Kidney epithelial cell (primary cell): ENCODE measurements at regions not wholly inside any gene's neighbourhood (a gene's known extent, or its start where the extent isn't known, plus 50 kb on each side); places are given as distances from the start of the nearest gene placed in this dataset.

Experiments used
- DNase-seq: peaks from one replicate; pipeline ENCODE4 v3.0.0-alpha.2; 2010; ENCODE audit warnings: low read depth
- H3K27me3 ChIP-seq: 2 replicates; pipeline ENCODE4 v1.6.0; 2011; ENCODE audit warnings: low read length; ENCODE audit not compliant: control insufficient read depth, insufficient read depth
- H3K36me3 ChIP-seq: 2 replicates; pipeline ENCODE4 v1.5.1; 2011; ENCODE audit warnings: low read length; ENCODE audit not compliant: control insufficient read depth, insufficient read depth
- H3K4me3 ChIP-seq: 2 replicates; pipeline ENCODE4 v1.5.1; 2011; ENCODE audit warnings: low read depth, mild to moderate bottlenecking, control low read depth, low read length
- CTCF ChIP-seq: IDR thresholded peaks from 2 replicates; pipeline ENCODE4 v1.5.1; 2011; ENCODE audit warnings: mild to moderate bottlenecking, moderate library complexity, low read length, control low read depth, inconsistent platforms; ENCODE audit not compliant: insufficient read depth, poor library complexity, severe bottlenecking

GRCh38 chr6:19524366-19525186, 312.6 kb upstream of the ID4 start:
- Histone ChIP-seq H3K4me3 (no peak overlapping the region), H3K27me3 (no peaks in the 10 kb centered on the region), H3K36me3 (no peaks in the 10 kb centered on the region)
- no peak for TF ChIP-seq CTCF
- DNase-seq = no peak

GRCh38 chr6:19525673-19526072, 311.5 kb upstream of the ID4 start:
- no peak for TF ChIP-seq CTCF
- no peak overlapping the region for H3K4me3 ChIP-seq
- no peaks in the 10 kb centered on the region for H3K36me3 ChIP-seq
- no peaks in the 10 kb centered on the region for H3K27me3 ChIP-seq
- DNase-seq = no peak

- H3K4me3 ChIP-seq = no peak overlapping the region
- no peaks in the 10 kb centered on the region for H3K36me3 ChIP-seq
- TF ChIP-seq CTCF = no peak
- DNase-seq = no peak
- no peaks in the 10 kb centered on the region for H3K27me3 ChIP-seq
These were observed 307.0 kb upstream of the ID4 start for GRCh38 chr6:19530188-19530587.

GRCh38 chr6:19535351-19535750, 301.8 kb upstream of the ID4 start:
- TF ChIP-seq CTCF = no peak
- no peak for DNase-seq
- Histone ChIP-seq H3K27me3 (no peaks in the 10 kb centered on the region), H3K36me3 (no peaks in the 10 kb centered on the region), H3K4me3 (no peak overlapping the region)

- Histone ChIP-seq H3K36me3 (no peaks in the 10 kb centered on the region), H3K4me3 (no peak overlapping the region), H3K27me3 (no peaks in the 10 kb centered on the region)
- no peak for TF ChIP-seq CTCF
- no peak for DNase-seq
These were observed 300.3 kb upstream of the ID4 start for GRCh38 chr6:19536838-19537237.

GRCh38 chr6:19538096-19538495, 299.1 kb upstream of the ID4 start:
- Histone ChIP-seq H3K36me3 (no peaks in the 10 kb centered on the region), H3K27me3 (no peaks in the 10 kb centered on the region), H3K4me3 (no peak overlapping the region)
- no peak for TF ChIP-seq CTCF
- no peak for DNase-seq
